MM.1S (cell line): ENCODE measurements at regions not wholly inside any gene's neighbourhood (a gene's known extent, or its start where the extent isn't known, plus 50 kb on each side); places are given as distances from the start of the nearest gene placed in this dataset.

Experiments used
- DNase-seq: peaks from one replicate; pipeline ENCODE4 v3.0.0-alpha.2; 2015
- H2AFZ ChIP-seq: fragments of 300-600 bp; sonication (generic); 2 replicates; pipeline ENCODE4 v1.6.0; 2016; ENCODE audit warnings: antibody characterized with exemption, low read length
- H3F3A ChIP-seq: fragments of 300-600 bp; sonication (generic); 2 replicates; pipeline ENCODE4 v1.6.1; 2016; ENCODE audit warnings: mild to moderate bottlenecking, antibody characterized with exemption, low read length, moderate library complexity, mixed read lengths; ENCODE audit not compliant: insufficient read depth
- H3K27ac ChIP-seq: fragments of 300-600 bp; sonication (generic); 2 replicates; pipeline ENCODE4 v1.5.1; 2016; ENCODE audit warnings: mild to moderate bottlenecking, low read length
- H3K27me3 ChIP-seq: fragments of 300-600 bp; sonication (generic); replicated peaks from 2 replicates; pipeline ENCODE4 v1.6.0; 2016; ENCODE audit warnings: low read length; ENCODE audit not compliant: insufficient read depth
- H3K36me3 ChIP-seq: fragments of 300-600 bp; sonication (generic); replicated peaks from 2 replicates; pipeline ENCODE4 v1.6.1; 2016; ENCODE audit warnings: mild to moderate bottlenecking, low read length, mixed read lengths; ENCODE audit not compliant: insufficient read depth
- H3K4me1 ChIP-seq: fragments of 300-600 bp; sonication (generic); 2 replicates; pipeline ENCODE4 v1.6.1; 2016; ENCODE audit warnings: low read length, mixed read lengths
- H3K4me2 ChIP-seq: fragments of 300-600 bp; sonication (generic); 2 replicates; pipeline ENCODE4 v1.6.0; 2016; ENCODE audit warnings: low read depth, low read length
- H3K4me3 ChIP-seq: fragments of 300-600 bp; sonication (generic); 2 replicates; pipeline ENCODE4 v1.5.1; 2016; ENCODE audit warnings: low read length, mixed read lengths
- H3K79me2 ChIP-seq: fragments of 300-600 bp; sonication (generic); 2 replicates; pipeline ENCODE4 v1.6.1; 2016; ENCODE audit warnings: mixed run types, low read length, mixed read lengths
- H3K9ac ChIP-seq: fragments of 300-600 bp; sonication (generic); 2 replicates; pipeline ENCODE4 v1.6.1; 2016; ENCODE audit warnings: low read length, mixed read lengths
- H3K9me2 ChIP-seq: fragments of 300-600 bp; sonication (generic); replicated peaks from 2 replicates; pipeline ENCODE4 v1.6.1; 2016; ENCODE audit warnings: mild to moderate bottlenecking, low read length, mixed read lengths; ENCODE audit not compliant: insufficient read depth
- H3K9me3 ChIP-seq: fragments of 300-600 bp; sonication (generic); replicated peaks from 2 replicates; pipeline ENCODE4 v1.6.1; 2016; ENCODE audit warnings: mild to moderate bottlenecking, low read length, mixed read lengths; ENCODE audit not compliant: insufficient read depth
- H4K20me1 ChIP-seq: fragments of 300-600 bp; sonication (generic); 2 replicates; pipeline ENCODE4 v1.6.1; 2016; ENCODE audit warnings: mild to moderate bottlenecking, low read length, moderate library complexity, mixed read lengths; ENCODE audit not compliant: insufficient read depth
- CTCF ChIP-seq: fragments of 300-600 bp; sonication (generic); IDR thresholded peaks from 2 replicates; pipeline ENCODE4 v1.5.1; 2016; ENCODE audit warnings: antibody characterized with exemption, low read length, mixed read lengths
- EZH2 ChIP-seq: fragments of 300-600 bp; sonication (generic); optimal IDR thresholded peaks from 2 replicates; pipeline ENCODE3; 2017; ENCODE audit warnings: low read depth, mild to moderate bottlenecking, antibody characterized with exemption, low read length, mixed read lengths
- EZH2phosphoT487 ChIP-seq: fragments of 300-600 bp; sonication (generic); IDR thresholded peaks from 2 replicates; pipeline ENCODE4 v1.6.1; 2018; ENCODE audit warnings: antibody characterized with exemption, low read length

- Histone ChIP-seq H3K79me2 (no peaks in the 10 kb centered on the region), H3K4me3 (no peak overlapping the region), H4K20me1 (no peaks in the 10 kb centered on the region), H3F3A (peaks cover 8% of the 10 kb centered on the region; the same call in 1 of the 2 replicates), H3K4me2 (no peak overlapping the region), H3K9ac (no peak overlapping the region), H3K27ac (no peak overlapping the region), H3K27me3 (no peaks in the 10 kb centered on the region), H3K9me3 (no peaks in the 10 kb centered on the region), H3K4me1 (peaks cover 13% of the 10 kb centered on the region; the same call in 1 of the 2 replicates), H3K9me2 (no peaks in the 10 kb centered on the region), H3K36me3 (no peaks in the 10 kb centered on the region), H2AFZ (no peak overlapping the region)
- DNase-seq: no peak
- TF ChIP-seq CTCF (no peak), EZH2phosphoT487 (no peak), EZH2 (no peak)
Measured at GRCh38 chrX:39939678-39940077, 158.1 kb downstream of the BCOR start.

DNA sequence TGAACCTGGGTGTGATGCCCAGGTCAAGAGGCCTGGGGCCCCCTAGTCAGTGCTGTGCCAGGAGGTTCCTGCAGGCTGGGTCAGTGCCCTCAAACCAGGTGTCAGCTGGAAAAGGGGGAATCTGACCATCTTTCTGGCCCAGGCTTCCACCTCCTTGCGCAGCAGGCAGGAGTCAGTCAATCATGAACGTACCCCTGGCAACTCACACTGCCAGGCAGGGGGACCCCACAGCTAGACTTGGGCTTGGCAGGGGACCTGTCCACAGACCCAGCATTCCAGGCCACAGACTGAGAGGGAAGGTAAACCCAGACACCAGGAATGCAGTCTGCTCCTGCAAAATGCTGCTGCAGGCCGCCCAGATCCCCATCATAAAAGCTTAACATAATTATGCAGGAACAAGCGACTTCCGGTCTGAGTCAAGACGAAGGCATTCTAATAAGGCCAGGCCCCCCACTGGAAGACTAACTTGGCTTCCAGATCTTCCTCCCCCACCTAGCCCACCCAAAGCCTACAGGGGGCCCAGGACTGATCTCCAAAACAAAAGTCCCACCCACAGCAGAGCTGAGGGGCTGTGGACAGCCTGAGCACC is 156.3 kb downstream of the BCOR start:
- no peaks in the 10 kb centered on the region for H4K20me1 ChIP-seq
- H2AFZ ChIP-seq: no peak overlapping the region
- peaks cover 7% of the 10 kb centered on the region; the same call in 1 of the 2 replicates for H3K4me1 ChIP-seq
- no peaks in the 10 kb centered on the region for H3K9me2 ChIP-seq
- H3K9ac ChIP-seq: no peak overlapping the region
- peaks cover 8% of the 10 kb centered on the region; the same call in 1 of the 2 replicates for H3F3A ChIP-seq
- TF ChIP-seq EZH2phosphoT487: no peak
- no peak for TF ChIP-seq EZH2
- TF ChIP-seq CTCF: no peak
- no peaks in the 10 kb centered on the region for H3K79me2 ChIP-seq
- H3K36me3 ChIP-seq: no peaks in the 10 kb centered on the region
- H3K4me2 ChIP-seq: no peak overlapping the region
- no peaks in the 10 kb centered on the region for H3K9me3 ChIP-seq
- no peak for DNase-seq
- no peaks in the 10 kb centered on the region for H3K27me3 ChIP-seq
- no peak overlapping the region for H3K4me3 ChIP-seq
- H3K27ac ChIP-seq: no peak overlapping the region

DNA sequence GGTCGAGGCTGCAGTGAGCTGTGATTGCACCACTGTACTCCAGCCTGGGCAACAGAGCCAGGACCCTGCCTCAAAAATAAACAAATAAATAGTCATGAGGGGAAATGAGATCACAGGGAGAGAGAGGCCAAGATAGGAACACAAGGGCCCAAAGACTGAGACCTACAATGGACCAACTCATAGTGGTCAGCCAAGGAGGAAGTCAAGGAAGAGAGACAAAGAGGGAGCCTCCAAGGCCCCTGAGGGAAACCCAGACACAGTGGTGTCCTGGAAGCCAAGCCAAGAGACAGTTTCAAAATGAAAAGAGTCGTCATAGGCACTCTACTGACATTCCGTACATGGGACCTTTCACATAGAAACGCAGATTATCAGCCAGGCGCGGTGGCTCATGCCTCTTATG is 153.3 kb downstream of the BCOR start:
- DNase-seq: no peak
- TF ChIP-seq CTCF: no peak
- no peak for TF ChIP-seq EZH2
- TF ChIP-seq EZH2phosphoT487: no peak
- Histone ChIP-seq H3K9me3 (no peaks in the 10 kb centered on the region), H3K79me2 (no peaks in the 10 kb centered on the region), H3K27me3 (no peaks in the 10 kb centered on the region), H3F3A (no peaks in the 10 kb centered on the region), H3K4me2 (no peak overlapping the region), H4K20me1 (no peaks in the 10 kb centered on the region), H3K9me2 (no peaks in the 10 kb centered on the region), H3K4me1 (no peaks in the 10 kb centered on the region), H3K36me3 (no peaks in the 10 kb centered on the region), H3K4me3 (no peak overlapping the region), H3K27ac (no peak overlapping the region), H3K9ac (no peak overlapping the region), H2AFZ (no peak overlapping the region)
